SH-SY5Y (cell line): ENCODE measurements at regions not wholly inside any gene's neighbourhood (a gene's known extent, or its start where the extent isn't known, plus 50 kb on each side); places are given as distances from the start of the nearest gene placed in this dataset.

Experiments used
- GATA2 ChIP-seq: IDR thresholded peaks from 2 replicates; pipeline ENCODE4 v1.6.1; 2011; ENCODE audit warnings: mild to moderate bottlenecking, low read depth, low read length
- GATA3 ChIP-seq: IDR thresholded peaks from 2 replicates; pipeline ENCODE4 v1.6.1; 2011; ENCODE audit warnings: low read depth, mild to moderate bottlenecking, low read length, moderate library complexity

DNA sequence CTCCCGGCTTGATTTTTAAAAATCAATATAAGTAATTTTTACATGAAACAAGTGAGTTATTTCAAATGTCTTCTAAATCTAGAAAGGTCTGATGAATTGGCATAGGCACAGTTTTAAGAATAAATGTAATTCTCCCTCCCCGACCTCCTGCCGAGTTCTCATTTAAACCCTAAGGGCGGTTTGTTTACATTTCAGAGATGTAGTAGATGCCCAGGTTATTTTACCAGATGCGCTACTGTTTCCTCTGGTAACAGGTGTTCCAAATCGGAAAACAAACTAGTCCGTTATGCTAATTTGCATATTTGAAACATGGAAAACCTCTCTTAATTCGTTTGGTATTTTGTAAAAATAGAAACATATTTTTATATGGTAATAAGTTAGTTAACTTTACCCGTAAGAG is 53.8 kb upstream of the CFAP126 start:
- TF ChIP-seq GATA3 (no peak), GATA2 (no peak)
